WTC11 (cell line): ENCODE measurements at regions not wholly inside any gene's neighbourhood (a gene's known extent, or its start where the extent isn't known, plus 50 kb on each side); places are given as distances from the start of the nearest gene placed in this dataset.

ENCODE experiments used
- CREB1 ChIP-seq: sonication (generic); formaldehyde crosslinking; IDR thresholded peaks from 2 replicates; pipeline ENCODE4 v1.8.0; 2023; ENCODE audit warnings: mild to moderate bottlenecking, missing genetic modification reagents
- GABPB1 ChIP-seq: sonication (generic); formaldehyde crosslinking; IDR thresholded peaks from 2 replicates; pipeline ENCODE4 v1.8.1; 2023; ENCODE audit warnings: mild to moderate bottlenecking, missing genetic modification reagents
- NFYB ChIP-seq: sonication (generic); formaldehyde crosslinking; conservative IDR thresholded peaks from 2 replicates; pipeline ENCODE4 v1.8.0; 2022; ENCODE audit warnings: low read depth, missing genetic modification reagents
- TEAD4 ChIP-seq: sonication (generic); formaldehyde crosslinking; IDR thresholded peaks from 2 replicates; pipeline ENCODE4 v1.8.0; 2022; ENCODE audit warnings: mild to moderate bottlenecking, missing genetic modification reagents
- ZNF121 ChIP-seq: sonication (generic); formaldehyde crosslinking; IDR thresholded peaks from 2 replicates; pipeline ENCODE4 v1.8.0; 2023; ENCODE audit warnings: missing genetic modification reagents
- TF ChIP-seq, protein P1 (sequence below): sonication (generic); formaldehyde crosslinking; IDR thresholded peaks from 2 replicates; pipeline ENCODE4 v1.8.1; 2023; ENCODE audit warnings: mild to moderate bottlenecking, missing genetic modification reagents, moderate library complexity
- TF ChIP-seq, protein P2 (sequence below): fragments of 200-600 bp; IDR thresholded peaks from 2 replicates; pipeline ENCODE4 v1.8.0; 2022; ENCODE audit warnings: antibody characterized with exemption
- TF ChIP-seq, protein P3 (sequence below): sonication (generic); formaldehyde crosslinking; IDR thresholded peaks from 2 replicates; pipeline ENCODE4 v1.8.1; 2023; ENCODE audit warnings: mild to moderate bottlenecking, missing genetic modification reagents, moderate library complexity
- TF ChIP-seq, protein P4 (sequence below): sonication (generic); formaldehyde crosslinking; IDR thresholded peaks from 2 replicates; pipeline ENCODE4 v1.8.0; 2022; ENCODE audit warnings: mild to moderate bottlenecking, missing genetic modification reagents

DNA sequence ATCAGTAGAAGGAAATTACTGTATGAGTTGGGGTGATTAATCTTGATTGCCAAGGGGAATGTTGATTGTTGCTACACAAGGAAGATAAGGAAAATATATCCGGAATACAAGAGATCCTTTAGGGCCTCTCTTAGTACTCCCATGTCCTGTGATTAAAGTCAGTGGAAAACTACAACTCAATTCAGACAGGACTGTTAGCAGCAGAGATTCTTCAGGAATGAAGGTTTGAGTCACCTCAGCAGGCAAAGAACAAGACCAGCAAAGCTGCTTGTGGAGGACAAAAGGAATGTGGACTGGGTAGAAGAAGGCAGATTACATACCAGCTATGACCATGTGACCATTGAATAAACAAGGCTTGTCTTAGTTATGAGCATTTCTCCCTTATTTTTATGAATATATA, 478.2 kb downstream of the BUD13 start:
- TF ChIP-seq NFYB (CRISPR knock-in tag) (no peak), ZNF121 (no peak), TEAD4 (CRISPR knock-in tag) (no peak), GABPB1 (CRISPR knock-in tag) (no peak), CREB1 (CRISPR knock-in tag) (no peak)
- TF ChIP-seq, protein P1, sequence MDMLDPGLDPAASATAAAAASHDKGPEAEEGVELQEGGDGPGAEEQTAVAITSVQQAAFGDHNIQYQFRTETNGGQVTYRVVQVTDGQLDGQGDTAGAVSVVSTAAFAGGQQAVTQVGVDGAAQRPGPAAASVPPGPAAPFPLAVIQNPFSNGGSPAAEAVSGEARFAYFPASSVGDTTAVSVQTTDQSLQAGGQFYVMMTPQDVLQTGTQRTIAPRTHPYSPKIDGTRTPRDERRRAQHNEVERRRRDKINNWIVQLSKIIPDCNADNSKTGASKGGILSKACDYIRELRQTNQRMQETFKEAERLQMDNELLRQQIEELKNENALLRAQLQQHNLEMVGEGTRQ = no peak
- TF ChIP-seq, protein P2, sequence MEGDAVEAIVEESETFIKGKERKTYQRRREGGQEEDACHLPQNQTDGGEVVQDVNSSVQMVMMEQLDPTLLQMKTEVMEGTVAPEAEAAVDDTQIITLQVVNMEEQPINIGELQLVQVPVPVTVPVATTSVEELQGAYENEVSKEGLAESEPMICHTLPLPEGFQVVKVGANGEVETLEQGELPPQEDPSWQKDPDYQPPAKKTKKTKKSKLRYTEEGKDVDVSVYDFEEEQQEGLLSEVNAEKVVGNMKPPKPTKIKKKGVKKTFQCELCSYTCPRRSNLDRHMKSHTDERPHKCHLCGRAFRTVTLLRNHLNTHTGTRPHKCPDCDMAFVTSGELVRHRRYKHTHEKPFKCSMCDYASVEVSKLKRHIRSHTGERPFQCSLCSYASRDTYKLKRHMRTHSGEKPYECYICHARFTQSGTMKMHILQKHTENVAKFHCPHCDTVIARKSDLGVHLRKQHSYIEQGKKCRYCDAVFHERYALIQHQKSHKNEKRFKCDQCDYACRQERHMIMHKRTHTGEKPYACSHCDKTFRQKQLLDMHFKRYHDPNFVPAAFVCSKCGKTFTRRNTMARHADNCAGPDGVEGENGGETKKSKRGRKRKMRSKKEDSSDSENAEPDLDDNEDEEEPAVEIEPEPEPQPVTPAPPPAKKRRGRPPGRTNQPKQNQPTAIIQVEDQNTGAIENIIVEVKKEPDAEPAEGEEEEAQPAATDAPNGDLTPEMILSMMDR = no peak
- TF ChIP-seq, protein P3, sequence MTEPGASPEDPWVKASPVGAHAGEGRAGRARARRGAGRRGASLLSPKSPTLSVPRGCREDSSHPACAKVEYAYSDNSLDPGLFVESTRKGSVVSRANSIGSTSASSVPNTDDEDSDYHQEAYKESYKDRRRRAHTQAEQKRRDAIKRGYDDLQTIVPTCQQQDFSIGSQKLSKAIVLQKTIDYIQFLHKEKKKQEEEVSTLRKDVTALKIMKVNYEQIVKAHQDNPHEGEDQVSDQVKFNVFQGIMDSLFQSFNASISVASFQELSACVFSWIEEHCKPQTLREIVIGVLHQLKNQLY (CRISPR knock-in tag) = no peak
- TF ChIP-seq, protein P4, sequence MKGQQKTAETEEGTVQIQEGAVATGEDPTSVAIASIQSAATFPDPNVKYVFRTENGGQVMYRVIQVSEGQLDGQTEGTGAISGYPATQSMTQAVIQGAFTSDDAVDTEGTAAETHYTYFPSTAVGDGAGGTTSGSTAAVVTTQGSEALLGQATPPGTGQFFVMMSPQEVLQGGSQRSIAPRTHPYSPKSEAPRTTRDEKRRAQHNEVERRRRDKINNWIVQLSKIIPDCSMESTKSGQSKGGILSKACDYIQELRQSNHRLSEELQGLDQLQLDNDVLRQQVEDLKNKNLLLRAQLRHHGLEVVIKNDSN = no peak
